ENCODE measurements at regions not wholly inside any gene's neighbourhood (a gene's known extent, or its start where the extent isn't known, plus 50 kb on each side); places are given as distances from the start of the nearest gene placed in this dataset.

GRCh38 chr10:108303149-108303548, 1138.6 kb upstream of the SORCS1 start:
- H3K27me3 ChIP-seq: no peaks in the 10 kb centered on the region
- H3K4me1 ChIP-seq: no peaks in the 10 kb centered on the region
- H3K27ac ChIP-seq (replicated peaks in 1 of 4): no peak overlapping the region
- WGBS: 84% methylated on average over 5 of the region's 5 CpGs
- DNase-seq (ENCODE audit: extremely low spot score): no peak
- intact Hi-C loops (cut with DNase I): no loop called here
- H3K9me3 ChIP-seq: no peaks in the 10 kb centered on the region
- TF ChIP-seq POLR2AphosphoS5 (IDR thresholded peaks at IDR 0.05): no peak
- TF ChIP-seq POLR2A (IDR thresholded peaks at IDR 0.05; ENCODE audit: low read depth): no peak
- TF ChIP-seq EP300 (IDR thresholded peaks at IDR 0.05): no peak
- TF ChIP-seq CTCF (IDR thresholded peaks at IDR 0.05): no peak
- no peak overlapping the region for H3K4me3 ChIP-seq
- H3K36me3 ChIP-seq: no peaks in the 10 kb centered on the region

GRCh38 chr10:108301002-108301401, 1136.5 kb upstream of the SORCS1 start:
- no peak for DNase-seq (ENCODE audit: extremely low spot score)
- Histone ChIP-seq H3K9me3 (no peaks in the 10 kb centered on the region), H3K4me1 (no peaks in the 10 kb centered on the region), H3K4me3 (no peak overlapping the region), H3K27me3 (no peaks in the 10 kb centered on the region), H3K27ac (replicated peaks in 1 of 4) (no peak overlapping the region), H3K36me3 (no peaks in the 10 kb centered on the region)
- no peak for TF ChIP-seq CTCF (IDR thresholded peaks at IDR 0.05)
- 62% methylated on average over 3 of the region's 3 CpGs for whole genome bisulfite sequencing
- intact Hi-C loops (cut with DNase I): no loop called here

- H3K27ac ChIP-seq (replicated peaks in 1 of 4): no peak overlapping the region
- intact Hi-C loops (cut with DNase I): no loop called here
- no peak for DNase-seq (ENCODE audit: extremely low spot score)
- WGBS: 87% methylated on average over 4 of the region's 4 CpGs
- peaks cover 0 to 6% (median 2%) of the 10 kb centered on the region in 4 donors for H3K9me3 ChIP-seq
- no peaks in the 10 kb centered on the region for H3K36me3 ChIP-seq
- no peak overlapping the region for H3K4me3 ChIP-seq
- no peak for TF ChIP-seq POLR2AphosphoS5 (IDR thresholded peaks at IDR 0.05)
- no peak for TF ChIP-seq POLR2A (IDR thresholded peaks at IDR 0.05; ENCODE audit: low read depth)
- no peak for TF ChIP-seq CTCF (IDR thresholded peaks at IDR 0.05)
- no peak for TF ChIP-seq EP300 (IDR thresholded peaks at IDR 0.05)
- no peaks in the 10 kb centered on the region for H3K27me3 ChIP-seq
- H3K4me1 ChIP-seq: no peaks in the 10 kb centered on the region
These were observed 1126.3 kb upstream of the SORCS1 start for GRCh38 chr10:108290823-108291222.

GRCh38 chr10:108275895-108276685, 1111.6 kb upstream of the SORCS1 start:
- H3K27ac ChIP-seq (replicated peaks in 1 of 4): no peak overlapping the region
- no peak overlapping the region for H3K4me3 ChIP-seq
- TF ChIP-seq CTCF (IDR thresholded peaks at IDR 0.05) (no peak), POLR2A (IDR thresholded peaks at IDR 0.05; ENCODE audit: low read depth) (no peak), POLR2AphosphoS5 (IDR thresholded peaks at IDR 0.05) (no peak), EP300 (IDR thresholded peaks at IDR 0.05) (no peak)
- 45% methylated on average over 5 of the region's 5 CpGs for WGBS
- no peaks in the 10 kb centered on the region for H3K36me3 ChIP-seq
- H3K27me3 ChIP-seq: no peaks in the 10 kb centered on the region
- H3K4me1 ChIP-seq: no peaks in the 10 kb centered on the region
- DNase-seq (ENCODE audit: extremely low spot score): no peak
- intact Hi-C loops (cut with DNase I): no loop called here
- H3K9me3 ChIP-seq: no peaks in the 10 kb centered on the region

- Histone ChIP-seq H3K4me3 (no peak overlapping the region), H3K9me3 (no peaks in the 10 kb centered on the region), H3K27me3 (no peaks in the 10 kb centered on the region), H3K36me3 (no peaks in the 10 kb centered on the region), H3K27ac (replicated peaks in 1 of 4) (no peak overlapping the region), H3K4me1 (no peaks in the 10 kb centered on the region)
- TF ChIP-seq POLR2AphosphoS5 (IDR thresholded peaks at IDR 0.05): no peak
- TF ChIP-seq CTCF (IDR thresholded peaks at IDR 0.05): no peak
- no peak for TF ChIP-seq EP300 (IDR thresholded peaks at IDR 0.05)
- TF ChIP-seq POLR2A (IDR thresholded peaks at IDR 0.05; ENCODE audit: low read depth): no peak
- DNase-seq (ENCODE audit: extremely low spot score): no peak
- WGBS: 40% methylated on average over 3 of the region's 3 CpGs
- intact Hi-C loops (cut with DNase I): no loop called here
These were observed 1095.9 kb upstream of the SORCS1 start for GRCh38 chr10:108260383-108260906.
